GM21381 (cell line): ENCODE measurements at regions not wholly inside any gene's neighbourhood (a gene's known extent, or its start where the extent isn't known, plus 50 kb on each side); places are given as distances from the start of the nearest gene placed in this dataset.
"Not testable (repeated sequence)": the region's sequence is repeated elsewhere in the genome, so short reads cannot be mapped to it uniquely, and the experiment has no call there.

ENCODE experiments used
- ATAC-seq: cut with Tn5 transposase; IDR thresholded peaks from one replicate; pipeline ENCODE4 v1.9.1; 2021; ENCODE audit warnings: mild to moderate bottlenecking, moderate library complexity; ENCODE audit not compliant: unreplicated experiment

DNA sequence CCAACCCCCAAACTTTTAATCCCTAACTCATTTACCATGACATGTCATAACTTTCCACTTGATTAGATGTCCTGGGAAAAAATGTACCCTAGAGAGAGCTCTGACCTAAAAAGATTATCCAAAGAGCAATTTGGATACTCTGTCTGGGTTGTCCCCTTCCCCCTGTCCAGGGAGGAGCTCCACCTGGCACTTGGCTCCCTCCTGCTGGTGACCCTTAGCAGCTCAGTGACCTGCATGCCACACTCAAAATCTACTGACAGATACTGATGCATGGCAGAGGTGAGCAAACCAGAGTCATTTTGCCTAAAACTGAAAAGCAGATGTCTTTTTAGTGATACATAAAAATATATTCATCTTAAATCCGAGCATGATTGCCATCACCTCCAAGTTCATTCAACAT, 442.3 kb upstream of the CHRM3 start:
- no peak for ATAC-seq

GRCh38 chr1:238927899-238928298, 458.5 kb upstream of the CHRM3 start:
- no peak for ATAC-seq

- ATAC-seq = no peak
These were observed 469.5 kb upstream of the CHRM3 start for GRCh38 chr1:238916828-238917227.

GRCh38 chr1:238914346-238914745, 472.0 kb upstream of the CHRM3 start:
- ATAC-seq = no peak

DNA sequence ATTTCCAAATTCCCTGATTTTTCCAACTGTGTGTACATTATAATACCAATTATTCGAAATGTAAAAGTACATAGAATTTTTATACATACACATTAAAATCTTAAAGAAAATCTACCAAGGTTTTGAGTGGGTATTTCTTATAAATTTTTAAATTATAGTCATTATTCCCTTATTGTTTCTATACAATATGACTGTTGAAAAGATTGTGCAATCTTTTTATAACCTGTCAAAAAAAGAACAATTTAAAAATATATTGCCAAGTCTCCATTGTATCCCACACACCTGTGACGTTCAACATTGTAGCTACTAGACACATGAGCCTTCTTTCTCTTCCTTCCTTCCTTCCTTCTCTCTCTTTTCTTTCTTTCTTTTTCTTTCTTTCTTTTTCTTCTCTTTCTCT, 473.2 kb upstream of the CHRM3 start:
- no peak for ATAC-seq

DNA sequence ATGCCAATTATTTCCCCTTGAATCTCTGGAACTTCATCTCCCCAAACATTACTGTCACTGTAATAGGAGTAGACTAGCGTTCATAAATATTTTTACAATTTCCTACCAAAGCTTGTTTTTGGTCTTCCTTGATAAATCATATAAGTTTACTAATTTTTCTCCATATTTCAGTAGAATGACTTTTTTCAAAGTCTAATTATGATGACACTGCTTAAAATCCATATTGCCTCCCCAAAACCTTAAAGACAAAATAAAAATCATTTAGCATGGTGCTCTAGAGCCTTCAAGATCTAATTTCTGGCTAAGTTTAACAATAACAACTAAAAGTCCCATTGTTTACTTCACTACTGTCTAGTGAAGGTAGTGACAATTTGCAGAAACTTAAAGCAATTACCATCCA, 474.2 kb upstream of the CHRM3 start:
- no peak for ATAC-seq

GRCh38 chr1:238902752-238903151, 483.6 kb upstream of the CHRM3 start:
- not testable (repeated sequence) for ATAC-seq

- ATAC-seq = no peak
These were observed 486.0 kb upstream of the CHRM3 start for GRCh38 chr1:238900334-238900865.

DNA sequence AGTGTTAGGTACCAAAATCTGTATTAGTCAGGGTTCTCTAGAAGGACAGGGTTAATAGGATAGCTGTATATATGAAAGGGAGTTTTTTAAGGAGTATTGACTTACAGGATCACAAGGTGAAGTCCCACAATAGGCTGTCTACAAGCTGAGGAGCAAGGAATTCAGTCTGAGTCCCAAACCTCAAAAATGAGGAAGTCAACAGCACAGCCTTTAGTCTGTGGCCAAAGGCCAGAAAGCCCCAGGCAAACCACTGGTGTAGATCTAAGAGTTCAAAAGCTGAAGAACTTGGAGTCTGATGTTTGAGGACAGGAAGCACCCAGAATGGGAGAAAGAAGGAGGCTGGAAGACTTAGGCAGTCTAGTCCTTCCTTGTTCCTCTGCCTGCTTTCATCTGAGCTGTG, 487.5 kb upstream of the CHRM3 start:
- no peak for ATAC-seq

DNA sequence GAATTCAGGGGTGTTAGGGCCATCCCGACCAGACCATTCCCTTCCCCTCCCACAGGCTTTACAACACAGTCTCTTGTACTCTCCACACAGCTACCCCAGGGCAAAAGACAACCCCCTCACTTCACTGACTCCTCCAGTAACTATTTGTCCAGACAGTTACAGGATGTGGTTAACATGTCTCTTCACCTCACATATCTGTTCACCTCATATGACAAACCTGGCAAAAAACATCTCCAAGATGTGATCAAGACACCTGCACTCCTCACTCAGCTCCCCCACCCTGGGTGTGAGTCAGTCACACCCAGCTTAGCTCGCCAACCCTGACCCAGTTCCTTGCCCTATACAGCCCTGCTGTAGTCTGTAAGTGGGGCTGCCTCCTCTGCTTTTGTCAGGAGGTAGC, 490.5 kb upstream of the CHRM3 start:
- no peak for ATAC-seq

- ATAC-seq = no peak
These were observed 493.8 kb upstream of the CHRM3 start for GRCh38 chr1:238892612-238893011.

GRCh38 chr1:238861342-238862066, 524.9 kb upstream of the CHRM3 start:
- no peak for ATAC-seq

DNA sequence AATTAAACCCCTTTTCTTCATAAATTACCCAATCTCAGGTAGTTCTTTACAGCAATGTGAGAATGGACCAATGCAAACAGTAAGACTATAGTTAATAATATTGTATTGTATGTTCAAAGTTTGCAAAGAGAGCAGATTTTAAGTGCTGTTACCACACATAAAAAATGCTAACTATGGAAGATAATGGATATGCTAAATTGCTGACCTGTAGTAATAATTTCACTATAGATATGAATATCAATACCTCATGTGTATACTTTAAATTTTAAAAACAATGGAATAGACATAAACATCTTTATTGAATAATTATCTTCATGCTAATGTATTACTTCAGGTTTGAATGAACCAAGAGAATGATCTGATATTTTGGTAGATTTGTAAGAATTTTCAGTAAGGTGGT, 552.4 kb upstream of the CHRM3 start:
- ATAC-seq = no peak

DNA sequence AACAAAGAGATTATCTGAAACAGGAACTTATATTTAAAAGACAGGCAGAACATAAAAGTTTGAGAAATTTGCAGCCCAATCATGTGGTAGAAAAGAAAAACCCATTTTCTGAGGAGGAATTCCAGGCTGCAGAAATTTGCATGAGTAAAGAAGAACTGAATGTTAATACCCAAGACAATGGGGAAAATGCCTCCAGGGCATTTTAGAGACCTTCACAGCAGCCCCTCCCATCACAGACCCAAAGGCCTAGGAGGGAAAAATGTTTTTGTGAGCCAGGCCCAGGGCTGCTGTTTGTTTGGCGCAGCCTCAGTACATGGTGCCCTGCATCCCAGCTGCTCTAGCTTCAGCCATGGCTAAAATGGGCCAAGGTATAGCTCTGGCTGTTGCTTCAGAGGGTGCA, 554.3 kb upstream of the CHRM3 start:
- no peak for ATAC-seq

- no peak for ATAC-seq
These were observed 556.2 kb upstream of the CHRM3 start for GRCh38 chr1:238830036-238830611.

- ATAC-seq = no peak
These were observed 559.5 kb upstream of the CHRM3 start for GRCh38 chr1:238826891-238827290.

GRCh38 chr1:238823416-238823815, 563.0 kb upstream of the CHRM3 start:
- no peak for ATAC-seq

DNA sequence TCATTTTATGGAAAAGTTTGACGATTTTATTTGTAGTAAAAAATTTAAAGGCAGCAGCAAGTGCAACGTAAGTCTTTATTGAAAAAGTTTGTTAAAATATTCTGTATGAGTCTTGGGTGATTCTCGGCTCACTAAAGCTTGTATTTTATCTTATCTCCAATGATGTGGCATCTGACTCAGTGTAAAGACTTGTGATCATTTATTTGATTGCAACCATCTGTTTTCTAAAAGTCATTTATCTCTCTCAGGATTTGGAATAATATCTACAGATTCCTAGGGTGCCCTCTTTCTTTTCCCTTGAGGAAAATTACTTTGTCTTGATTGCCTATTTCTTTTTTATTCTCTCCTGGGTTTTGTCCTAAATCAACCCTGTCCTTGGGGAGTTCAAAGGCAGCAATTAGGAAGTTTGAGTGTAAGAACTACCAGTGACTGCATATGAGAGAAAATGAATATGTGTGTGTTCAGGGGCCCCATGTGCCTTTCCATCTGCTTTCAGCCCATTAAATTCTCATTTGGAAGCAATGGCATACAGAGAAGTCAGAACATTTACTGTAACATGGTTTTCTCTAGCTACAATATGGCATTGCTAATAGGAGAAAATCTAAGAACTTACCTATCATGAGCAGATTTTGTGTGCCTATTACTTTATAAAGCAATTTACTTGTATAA, 575.0 kb upstream of the CHRM3 start:
- ATAC-seq = no peak

GRCh38 chr1:238790882-238791281, 595.5 kb upstream of the CHRM3 start:
- ATAC-seq = no peak

- ATAC-seq = no peak
These were observed 596.3 kb upstream of the CHRM3 start for GRCh38 chr1:238789916-238790667.

GRCh38 chr1:238787471-238787870, 598.9 kb upstream of the CHRM3 start:
- no peak for ATAC-seq
